ENCODE measurements at regions not wholly inside any gene's neighbourhood (a gene's known extent, or its start where the extent isn't known, plus 50 kb on each side); places are given as distances from the start of the nearest gene placed in this dataset.

- TF ChIP-seq REST (IDR thresholded peaks at IDR 0.05; ENCODE audit: insufficient read depth in 1 of 2, low read depth in 2 of 2, low read length in 2 of 2) (no peak), FOXP2 (optimal IDR thresholded peaks at IDR 0.05; ENCODE audit: borderline replicate concordance, extremely low read depth, extremely low read length, insufficient read depth) (no peak), SIN3A (IDR thresholded peaks at IDR 0.05; ENCODE audit: borderline replicate concordance, insufficient read depth, low read length) (no peak), TAF1 (IDR thresholded peaks at IDR 0.05; ENCODE audit: borderline replicate concordance, insufficient read depth, low read length) (no peak), POLR2AphosphoS5 (IDR thresholded peaks at IDR 0.05; ENCODE audit: low read depth, low read length) (no peak)
Measured at GRCh38 chr18:56035546-56035945, 447.6 kb upstream of the TCF4 start.

GRCh38 chr18:56034949-56035348 is 447.0 kb upstream of the TCF4 start:
- TF ChIP-seq FOXP2 (optimal IDR thresholded peaks at IDR 0.05; ENCODE audit: borderline replicate concordance, extremely low read depth, extremely low read length, insufficient read depth) = no peak
- no peak for TF ChIP-seq REST (IDR thresholded peaks at IDR 0.05; ENCODE audit: insufficient read depth in 1 of 2, low read depth in 2 of 2, low read length in 2 of 2)
- no peak for TF ChIP-seq POLR2AphosphoS5 (IDR thresholded peaks at IDR 0.05; ENCODE audit: low read depth, low read length)
- no peak for TF ChIP-seq SIN3A (IDR thresholded peaks at IDR 0.05; ENCODE audit: borderline replicate concordance, insufficient read depth, low read length)
- no peak for TF ChIP-seq TAF1 (IDR thresholded peaks at IDR 0.05; ENCODE audit: borderline replicate concordance, insufficient read depth, low read length)

- TF ChIP-seq SIN3A (IDR thresholded peaks at IDR 0.05; ENCODE audit: borderline replicate concordance, insufficient read depth, low read length) (no peak), TAF1 (IDR thresholded peaks at IDR 0.05; ENCODE audit: borderline replicate concordance, insufficient read depth, low read length) (no peak), REST (IDR thresholded peaks at IDR 0.05; ENCODE audit: insufficient read depth in 1 of 2, low read depth in 2 of 2, low read length in 2 of 2) (no peak), POLR2AphosphoS5 (IDR thresholded peaks at IDR 0.05; ENCODE audit: low read depth, low read length) (no peak), FOXP2 (optimal IDR thresholded peaks at IDR 0.05; ENCODE audit: borderline replicate concordance, extremely low read depth, extremely low read length, insufficient read depth) (no peak)
Measured at GRCh38 chr18:56030060-56030459, 442.1 kb upstream of the TCF4 start.

GRCh38 chr18:56028514-56028913 is 440.5 kb upstream of the TCF4 start:
- no peak for TF ChIP-seq SIN3A (IDR thresholded peaks at IDR 0.05; ENCODE audit: borderline replicate concordance, insufficient read depth, low read length)
- no peak for TF ChIP-seq TAF1 (IDR thresholded peaks at IDR 0.05; ENCODE audit: borderline replicate concordance, insufficient read depth, low read length)
- no peak for TF ChIP-seq REST (IDR thresholded peaks at IDR 0.05; ENCODE audit: insufficient read depth in 1 of 2, low read depth in 2 of 2, low read length in 2 of 2)
- TF ChIP-seq POLR2AphosphoS5 (IDR thresholded peaks at IDR 0.05; ENCODE audit: low read depth, low read length) = no peak
- no peak for TF ChIP-seq FOXP2 (optimal IDR thresholded peaks at IDR 0.05; ENCODE audit: borderline replicate concordance, extremely low read depth, extremely low read length, insufficient read depth)

- no peak for TF ChIP-seq REST (IDR thresholded peaks at IDR 0.05; ENCODE audit: insufficient read depth in 1 of 2, low read depth in 2 of 2, low read length in 2 of 2)
- TF ChIP-seq POLR2AphosphoS5 (IDR thresholded peaks at IDR 0.05; ENCODE audit: low read depth, low read length) = no peak
- TF ChIP-seq FOXP2 (optimal IDR thresholded peaks at IDR 0.05; ENCODE audit: borderline replicate concordance, extremely low read depth, extremely low read length, insufficient read depth) = no peak
- no peak for TF ChIP-seq SIN3A (IDR thresholded peaks at IDR 0.05; ENCODE audit: borderline replicate concordance, insufficient read depth, low read length)
- TF ChIP-seq TAF1 (IDR thresholded peaks at IDR 0.05; ENCODE audit: borderline replicate concordance, insufficient read depth, low read length) = no peak
Measured at GRCh38 chr18:56026509-56026908, 438.5 kb upstream of the TCF4 start.

Measured in PFSK-1 (cell line).